B cell (primary cell): ENCODE measurements at regions not wholly inside any gene's neighbourhood (a gene's known extent, or its start where the extent isn't known, plus 50 kb on each side); places are given as distances from the start of the nearest gene placed in this dataset.
"Not testable (repeated sequence)": the region's sequence is repeated elsewhere in the genome, so short reads cannot be mapped to it uniquely, and the experiment has no call there.

Experiments
- CTCF ChIP-seq: fragments of 200-600 bp; IDR thresholded peaks from one replicate; pipeline ENCODE4 v1.8.0; 2022; ENCODE audit warnings: antibody characterized with exemption, mild to moderate bottlenecking
- EZH2 ChIP-seq: IDR thresholded peaks from 2 replicates; pipeline ENCODE4 v1.6.1; 2012; ENCODE audit warnings: borderline replicate concordance, low read depth, mild to moderate bottlenecking, moderate library complexity, low read length; ENCODE audit not compliant: insufficient read depth, poor library complexity, severe bottlenecking

GRCh38 chr7:48860447-48860846 is 63.9 kb upstream of the CDC14C start:
- not testable (repeated sequence) for TF ChIP-seq CTCF, EZH2
